ENCODE measurements at regions not wholly inside any gene's neighbourhood (a gene's known extent, or its start where the extent isn't known, plus 50 kb on each side); places are given as distances from the start of the nearest gene placed in this dataset.

DNA sequence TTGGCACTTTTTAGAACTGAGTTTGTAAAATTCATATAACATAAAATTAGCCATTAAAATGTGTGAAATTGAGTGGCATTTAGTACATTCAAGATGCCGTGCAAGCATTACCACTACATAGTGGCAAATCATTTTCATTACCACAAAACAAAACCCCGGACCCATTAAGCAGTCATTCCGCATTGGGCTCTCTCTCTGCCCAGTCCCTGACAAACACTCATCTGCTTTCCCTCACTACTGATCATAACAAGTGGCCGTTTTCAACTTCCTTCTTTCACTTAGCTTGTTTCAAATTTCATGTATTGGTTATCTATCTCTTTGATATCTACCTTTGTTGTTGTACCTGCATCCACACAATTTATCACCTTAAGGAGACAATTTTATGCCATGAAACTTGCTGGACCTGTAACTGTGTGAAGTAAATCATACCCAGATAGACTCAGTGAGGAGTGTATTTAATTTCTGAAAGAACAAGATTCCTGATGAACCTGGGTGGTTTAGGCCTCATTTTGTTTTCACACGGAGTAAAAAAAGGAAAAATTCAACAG, 202.1 kb downstream of the OR13H1 start:
- BruUV-seq (replicated peaks), result no TSS peak
- Histone ChIP-seq H3K4me3 (no peak overlapping the region), H3K27me3 (ENCODE audit: insufficient read depth, low read depth) (no peaks in the 10 kb centered on the region), H3K36me3 (ENCODE audit: low read depth) (peaks cover 3% of the 10 kb centered on the region), H3K4me2 (no peak overlapping the region), H3K9me3 (ENCODE audit: insufficient read depth, low read depth) (0 out of 2 replicates have a peak, but pooled peaks cover 6% of the 10 kb centered on the region), H3K9me2 (ENCODE audit: insufficient read depth) (no peaks in the 10 kb centered on the region), H2AFZ (no peak overlapping the region), H3K79me2 (ENCODE audit: low read depth) (no peaks in the 10 kb centered on the region), H3K4me1 (replicated peaks; ENCODE audit: insufficient read depth) (no peaks in the 10 kb centered on the region), H3K27ac (no peak overlapping the region), H4K20me1 (ENCODE audit: insufficient read depth) (no peaks in the 10 kb centered on the region), H3F3A (ENCODE audit: insufficient read depth, low read depth) (no peaks in the 10 kb centered on the region)
- CTCF ChIA-PET, result no interaction called here
- intact Hi-C loops (cut with micrococcal nuclease; ENCODE audit: unreplicated experiment), result loop anchor here (1.0 kb wide), 3 partner anchors 35 to 67 kb away; no protein-coding TSS in a partner anchor
- no peak for TF ChIP-seq EZH2 (IDR thresholded peaks at IDR 0.05; ENCODE audit: low read depth)
- TF ChIP-seq, protein P1, sequence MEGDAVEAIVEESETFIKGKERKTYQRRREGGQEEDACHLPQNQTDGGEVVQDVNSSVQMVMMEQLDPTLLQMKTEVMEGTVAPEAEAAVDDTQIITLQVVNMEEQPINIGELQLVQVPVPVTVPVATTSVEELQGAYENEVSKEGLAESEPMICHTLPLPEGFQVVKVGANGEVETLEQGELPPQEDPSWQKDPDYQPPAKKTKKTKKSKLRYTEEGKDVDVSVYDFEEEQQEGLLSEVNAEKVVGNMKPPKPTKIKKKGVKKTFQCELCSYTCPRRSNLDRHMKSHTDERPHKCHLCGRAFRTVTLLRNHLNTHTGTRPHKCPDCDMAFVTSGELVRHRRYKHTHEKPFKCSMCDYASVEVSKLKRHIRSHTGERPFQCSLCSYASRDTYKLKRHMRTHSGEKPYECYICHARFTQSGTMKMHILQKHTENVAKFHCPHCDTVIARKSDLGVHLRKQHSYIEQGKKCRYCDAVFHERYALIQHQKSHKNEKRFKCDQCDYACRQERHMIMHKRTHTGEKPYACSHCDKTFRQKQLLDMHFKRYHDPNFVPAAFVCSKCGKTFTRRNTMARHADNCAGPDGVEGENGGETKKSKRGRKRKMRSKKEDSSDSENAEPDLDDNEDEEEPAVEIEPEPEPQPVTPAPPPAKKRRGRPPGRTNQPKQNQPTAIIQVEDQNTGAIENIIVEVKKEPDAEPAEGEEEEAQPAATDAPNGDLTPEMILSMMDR (conservative IDR thresholded peaks at IDR 0.05), result no peak
- no peak for DNase-seq
- POLR2A ChIA-PET (ENCODE audit: unreplicated experiment), result interaction anchor here (0.6 kb wide), 1 partner anchor 681 kb away, joined by 3 read pairs; no protein-coding TSS in a partner anchor

DNA sequence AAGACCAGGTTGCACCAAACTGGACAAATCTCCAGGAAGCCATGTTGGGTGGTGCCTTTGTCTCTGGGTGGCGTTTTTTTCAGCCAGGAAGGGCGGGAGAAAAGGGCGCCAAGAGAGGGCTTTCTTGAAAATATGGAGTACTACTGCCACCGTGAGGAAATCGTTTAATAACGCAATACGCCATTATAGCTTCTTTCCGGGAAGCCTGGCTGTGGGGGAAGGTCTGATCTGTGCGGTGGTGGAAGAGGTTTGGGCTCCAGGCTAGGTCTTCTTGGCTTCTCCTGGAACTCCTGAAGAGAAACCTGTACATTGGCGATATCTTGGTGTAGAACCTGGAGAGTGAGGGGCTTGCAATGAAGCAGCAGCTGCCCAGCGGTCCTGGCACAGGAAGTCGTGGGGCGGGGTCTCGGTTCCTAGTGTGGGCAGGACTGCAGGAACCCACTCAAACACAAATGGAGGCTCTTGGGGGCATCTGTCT, 202.7 kb downstream of the OR13H1 start:
- H3K4me1 ChIP-seq (replicated peaks; ENCODE audit: insufficient read depth), result no peaks in the 10 kb centered on the region
- no peaks in the 10 kb centered on the region for H3F3A ChIP-seq (ENCODE audit: insufficient read depth, low read depth)
- intact Hi-C loops (cut with micrococcal nuclease; ENCODE audit: unreplicated experiment), result loop anchor here (1.0 kb wide), 3 partner anchors 35 to 67 kb away; no protein-coding TSS in a partner anchor
- POLR2A ChIA-PET (ENCODE audit: unreplicated experiment), result interaction anchor here (0.6 kb wide), 1 partner anchor 681 kb away, joined by 3 read pairs; no protein-coding TSS in a partner anchor
- 0 out of 2 replicates have a peak, but pooled peaks cover 3% of the 10 kb centered on the region for H3K9me3 ChIP-seq (ENCODE audit: insufficient read depth, low read depth)
- CTCF ChIA-PET, result interaction anchor here (0.6 kb wide), 1 partner anchor 866 kb away, joined by 4 read pairs; no protein-coding TSS in a partner anchor
- H3K4me2 ChIP-seq, result no peak overlapping the region
- H3K9me2 ChIP-seq (ENCODE audit: insufficient read depth), result no peaks in the 10 kb centered on the region
- no peaks in the 10 kb centered on the region for H3K79me2 ChIP-seq (ENCODE audit: low read depth)
- H2AFZ ChIP-seq, result no peak overlapping the region
- H3K4me3 ChIP-seq, result no peak overlapping the region
- H3K36me3 ChIP-seq (ENCODE audit: low read depth), result peaks cover 3% of the 10 kb centered on the region; the same call in 1 of the 2 replicates
- H3K27me3 ChIP-seq (ENCODE audit: insufficient read depth, low read depth), result no peaks in the 10 kb centered on the region
- TF ChIP-seq, protein P1 (conservative IDR thresholded peaks at IDR 0.05), result no peak
- no peak for TF ChIP-seq EZH2 (IDR thresholded peaks at IDR 0.05; ENCODE audit: low read depth)
- no peaks in the 10 kb centered on the region for H4K20me1 ChIP-seq (ENCODE audit: insufficient read depth)
- no TSS peak for BruUV-seq (replicated peaks)
- H3K27ac ChIP-seq, result no peak overlapping the region
- DNase-seq, result peak in 1 of 2 experiments; percentile 67

DNA sequence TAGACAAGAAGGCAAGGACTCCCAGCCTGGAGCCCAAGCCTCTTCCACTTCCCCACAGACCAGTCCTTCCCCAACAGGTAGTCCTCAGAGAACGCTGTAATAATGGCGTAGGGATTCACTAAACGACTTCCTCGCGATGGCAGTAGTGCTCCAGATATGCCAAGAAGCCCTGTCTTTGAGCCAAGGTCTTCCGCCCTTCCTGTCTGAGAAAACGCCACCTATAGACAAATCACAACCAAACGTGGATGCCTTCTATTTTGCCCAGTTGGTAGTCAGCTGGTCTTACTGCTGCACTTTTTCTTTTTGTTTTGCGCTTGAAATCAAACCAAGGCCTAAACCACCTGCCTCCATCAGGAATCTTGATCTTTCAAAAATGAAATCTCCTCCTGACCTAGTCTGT, 203.3 kb downstream of the OR13H1 start:
- H4K20me1 ChIP-seq (ENCODE audit: insufficient read depth), result no peaks in the 10 kb centered on the region
- peaks cover 3% of the 10 kb centered on the region; the same call in 1 of the 2 replicates for H3K36me3 ChIP-seq (ENCODE audit: low read depth)
- no peaks in the 10 kb centered on the region for H3K79me2 ChIP-seq (ENCODE audit: low read depth)
- H3K9me2 ChIP-seq (ENCODE audit: insufficient read depth), result no peaks in the 10 kb centered on the region
- H3K4me3 ChIP-seq, result no peak overlapping the region
- ChIA-PET CTCF (interaction anchor here (0.6 kb wide), 1 partner anchor 866 kb away, joined by 4 read pairs; no protein-coding TSS in a partner anchor), POLR2A (ENCODE audit: unreplicated experiment) (no interaction called here)
- no peaks in the 10 kb centered on the region for H3K27me3 ChIP-seq (ENCODE audit: insufficient read depth, low read depth)
- DNase-seq, result peak in 1 of 2 experiments; percentile 64
- no peak overlapping the region for H2AFZ ChIP-seq
- intact Hi-C loops (cut with micrococcal nuclease; ENCODE audit: unreplicated experiment), result no loop called here
- TF ChIP-seq EZH2 (IDR thresholded peaks at IDR 0.05; ENCODE audit: low read depth), result no peak
- TF ChIP-seq, protein P1 (conservative IDR thresholded peaks at IDR 0.05), result no peak
- H3K4me2 ChIP-seq, result no peak overlapping the region
- no peaks in the 10 kb centered on the region for H3K4me1 ChIP-seq (replicated peaks; ENCODE audit: insufficient read depth)
- H3K9me3 ChIP-seq (ENCODE audit: insufficient read depth, low read depth), result no peaks in the 10 kb centered on the region
- TSS peak; percentile 10 for BruUV-seq (replicated peaks)
- H3K27ac ChIP-seq, result no peak overlapping the region
- no peaks in the 10 kb centered on the region for H3F3A ChIP-seq (ENCODE audit: insufficient read depth, low read depth)

Data from PC-9 (cell line).